ENCODE measurements at regions not wholly inside any gene's neighbourhood (a gene's known extent, or its start where the extent isn't known, plus 50 kb on each side); places are given as distances from the start of the nearest gene placed in this dataset.

DNA sequence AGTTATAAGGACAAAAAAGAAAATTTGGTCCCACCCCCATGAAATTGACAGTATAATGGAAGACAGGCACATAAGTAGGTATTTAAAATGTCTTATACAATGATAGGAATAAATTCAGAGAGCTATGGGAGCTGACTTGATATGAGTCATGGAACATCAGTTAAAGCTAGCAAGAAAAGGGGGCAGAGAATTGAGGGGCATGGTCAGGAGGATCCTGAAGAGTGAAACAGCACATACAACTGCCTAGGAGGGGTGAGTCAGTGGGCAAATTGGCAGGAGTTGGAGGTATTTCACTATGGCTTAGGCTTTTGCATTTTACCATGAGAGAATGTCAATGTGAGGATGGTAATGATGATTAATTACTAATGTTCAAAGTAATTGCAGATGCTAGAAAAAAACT is 95.4 kb upstream of the BANK1 start:
- TF ChIP-seq, protein P1, sequence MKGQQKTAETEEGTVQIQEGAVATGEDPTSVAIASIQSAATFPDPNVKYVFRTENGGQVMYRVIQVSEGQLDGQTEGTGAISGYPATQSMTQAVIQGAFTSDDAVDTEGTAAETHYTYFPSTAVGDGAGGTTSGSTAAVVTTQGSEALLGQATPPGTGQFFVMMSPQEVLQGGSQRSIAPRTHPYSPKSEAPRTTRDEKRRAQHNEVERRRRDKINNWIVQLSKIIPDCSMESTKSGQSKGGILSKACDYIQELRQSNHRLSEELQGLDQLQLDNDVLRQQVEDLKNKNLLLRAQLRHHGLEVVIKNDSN (IDR thresholded peaks at IDR 0.05), result no peak
- TF ChIP-seq NFIC (IDR thresholded peaks at IDR 0.05) (no peak), TAF1 (IDR thresholded peaks at IDR 0.05; ENCODE audit: low read depth) (no peak), FOXM1 (IDR thresholded peaks at IDR 0.05; ENCODE audit: borderline replicate concordance, low read depth) (no peak), CREB1 (IDR thresholded peaks at IDR 0.05; ENCODE audit: low read depth) (no peak), TCF12 (IDR thresholded peaks at IDR 0.05; ENCODE audit: low read depth) (no peak), TEAD4 (IDR thresholded peaks at IDR 0.05) (no peak), RAD21 (IDR thresholded peaks at IDR 0.05; ENCODE audit: low read depth) (no peak), EP300 (IDR thresholded peaks at IDR 0.05; ENCODE audit: borderline replicate concordance) (no peak), CEBPB (IDR thresholded peaks at IDR 0.05) (no peak), YY1 (IDR thresholded peaks at IDR 0.05; ENCODE audit: low read depth) (no peak), ZBTB7A (IDR thresholded peaks at IDR 0.05; ENCODE audit: low read depth) (no peak), EGR1 (IDR thresholded peaks at IDR 0.05) (no peak)
- TF ChIP-seq, protein P2, sequence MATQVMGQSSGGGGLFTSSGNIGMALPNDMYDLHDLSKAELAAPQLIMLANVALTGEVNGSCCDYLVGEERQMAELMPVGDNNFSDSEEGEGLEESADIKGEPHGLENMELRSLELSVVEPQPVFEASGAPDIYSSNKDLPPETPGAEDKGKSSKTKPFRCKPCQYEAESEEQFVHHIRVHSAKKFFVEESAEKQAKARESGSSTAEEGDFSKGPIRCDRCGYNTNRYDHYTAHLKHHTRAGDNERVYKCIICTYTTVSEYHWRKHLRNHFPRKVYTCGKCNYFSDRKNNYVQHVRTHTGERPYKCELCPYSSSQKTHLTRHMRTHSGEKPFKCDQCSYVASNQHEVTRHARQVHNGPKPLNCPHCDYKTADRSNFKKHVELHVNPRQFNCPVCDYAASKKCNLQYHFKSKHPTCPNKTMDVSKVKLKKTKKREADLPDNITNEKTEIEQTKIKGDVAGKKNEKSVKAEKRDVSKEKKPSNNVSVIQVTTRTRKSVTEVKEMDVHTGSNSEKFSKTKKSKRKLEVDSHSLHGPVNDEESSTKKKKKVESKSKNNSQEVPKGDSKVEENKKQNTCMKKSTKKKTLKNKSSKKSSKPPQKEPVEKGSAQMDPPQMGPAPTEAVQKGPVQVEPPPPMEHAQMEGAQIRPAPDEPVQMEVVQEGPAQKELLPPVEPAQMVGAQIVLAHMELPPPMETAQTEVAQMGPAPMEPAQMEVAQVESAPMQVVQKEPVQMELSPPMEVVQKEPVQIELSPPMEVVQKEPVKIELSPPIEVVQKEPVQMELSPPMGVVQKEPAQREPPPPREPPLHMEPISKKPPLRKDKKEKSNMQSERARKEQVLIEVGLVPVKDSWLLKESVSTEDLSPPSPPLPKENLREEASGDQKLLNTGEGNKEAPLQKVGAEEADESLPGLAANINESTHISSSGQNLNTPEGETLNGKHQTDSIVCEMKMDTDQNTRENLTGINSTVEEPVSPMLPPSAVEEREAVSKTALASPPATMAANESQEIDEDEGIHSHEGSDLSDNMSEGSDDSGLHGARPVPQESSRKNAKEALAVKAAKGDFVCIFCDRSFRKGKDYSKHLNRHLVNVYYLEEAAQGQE (IDR thresholded peaks at IDR 0.05; ENCODE audit: low read depth), result no peak
- TF ChIP-seq, protein P3, sequence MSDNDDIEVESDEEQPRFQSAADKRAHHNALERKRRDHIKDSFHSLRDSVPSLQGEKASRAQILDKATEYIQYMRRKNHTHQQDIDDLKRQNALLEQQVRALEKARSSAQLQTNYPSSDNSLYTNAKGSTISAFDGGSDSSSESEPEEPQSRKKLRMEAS (IDR thresholded peaks at IDR 0.05), result no peak

DNA sequence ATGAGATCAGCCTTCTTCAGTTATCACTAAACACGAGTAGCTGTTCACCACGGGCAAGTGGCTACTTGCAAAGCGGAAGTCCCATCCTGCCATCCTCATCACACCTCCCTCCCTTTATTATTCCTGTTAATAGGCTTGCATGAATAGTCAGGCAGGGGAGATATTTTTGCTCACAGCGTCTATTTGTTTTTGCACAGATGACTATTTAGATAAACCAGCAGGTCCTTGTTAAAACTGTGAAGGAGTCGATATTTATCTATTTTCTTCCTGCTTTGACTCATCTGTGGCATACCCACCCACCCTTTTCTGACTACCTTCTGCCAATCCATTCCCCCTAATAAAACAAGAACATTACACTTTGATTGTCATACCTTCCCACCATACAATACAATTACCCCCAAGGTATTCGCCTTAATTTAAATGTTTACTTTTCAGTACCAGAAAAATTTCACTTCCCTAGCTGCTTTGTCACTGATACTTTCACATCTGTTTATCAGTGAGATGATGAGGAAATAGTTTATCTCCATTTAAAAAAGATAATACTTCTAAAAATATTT is 96.6 kb upstream of the BANK1 start:
- TF ChIP-seq CEBPB (IDR thresholded peaks at IDR 0.05) (no peak), TEAD4 (IDR thresholded peaks at IDR 0.05) (no peak)
- TF ChIP-seq, protein P1 (IDR thresholded peaks at IDR 0.05), result no peak

DNA sequence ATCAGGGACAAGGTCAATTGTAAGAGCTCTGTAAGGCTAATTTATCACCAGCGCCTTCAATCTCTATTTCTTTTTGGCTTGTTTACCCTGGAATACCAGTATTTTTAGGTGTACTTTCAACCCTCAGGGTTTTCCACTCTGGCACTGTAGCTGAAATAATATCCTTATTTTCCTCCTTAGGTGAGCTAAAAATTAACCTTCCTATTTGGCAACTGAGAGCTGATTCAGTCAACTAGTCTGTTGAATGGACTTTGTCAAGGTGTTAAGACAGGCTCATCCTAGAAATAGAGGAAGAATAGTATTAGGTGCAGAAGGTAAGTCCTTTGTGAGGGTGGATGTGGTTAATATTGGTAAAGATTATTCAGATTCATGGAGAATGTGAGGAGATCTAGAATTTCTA is 101.3 kb upstream of the BANK1 start:
- TF ChIP-seq ZBTB7A (IDR thresholded peaks at IDR 0.05; ENCODE audit: low read depth) (no peak), YY1 (IDR thresholded peaks at IDR 0.05; ENCODE audit: low read depth) (no peak), NFIC (IDR thresholded peaks at IDR 0.05) (no peak), EGR1 (IDR thresholded peaks at IDR 0.05) (no peak), TEAD4 (IDR thresholded peaks at IDR 0.05) (no peak), FOXM1 (IDR thresholded peaks at IDR 0.05; ENCODE audit: borderline replicate concordance, low read depth) (no peak), RAD21 (IDR thresholded peaks at IDR 0.05; ENCODE audit: low read depth) (no peak), CREB1 (IDR thresholded peaks at IDR 0.05; ENCODE audit: low read depth) (no peak), TCF12 (IDR thresholded peaks at IDR 0.05; ENCODE audit: low read depth) (no peak), CEBPB (IDR thresholded peaks at IDR 0.05) (no peak), TAF1 (IDR thresholded peaks at IDR 0.05; ENCODE audit: low read depth) (no peak), EP300 (IDR thresholded peaks at IDR 0.05; ENCODE audit: borderline replicate concordance) (no peak)
- TF ChIP-seq, protein P3 (IDR thresholded peaks at IDR 0.05), result no peak
- TF ChIP-seq, protein P2 (IDR thresholded peaks at IDR 0.05; ENCODE audit: low read depth), result no peak
- TF ChIP-seq, protein P1 (IDR thresholded peaks at IDR 0.05), result no peak

DNA sequence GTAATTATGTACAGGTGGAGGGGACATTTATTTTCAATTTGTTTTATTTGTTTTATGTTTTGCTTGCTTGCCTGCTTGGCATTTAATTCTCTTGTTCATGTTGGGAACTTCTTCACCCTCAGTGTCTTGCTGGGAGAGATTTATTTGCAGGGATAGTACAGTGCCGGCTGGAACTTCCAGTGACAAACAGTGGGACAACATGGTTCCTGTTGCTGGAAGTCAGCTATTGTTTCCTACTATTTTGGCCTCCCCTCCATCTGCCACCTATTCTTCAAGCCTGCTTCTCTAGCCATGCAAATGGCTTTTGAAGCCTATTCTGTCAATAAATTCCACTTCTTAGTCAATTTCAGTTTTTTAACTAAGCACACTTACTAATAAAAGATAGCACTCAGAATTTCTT is 105.4 kb upstream of the BANK1 start:
- TF ChIP-seq TAF1 (IDR thresholded peaks at IDR 0.05; ENCODE audit: low read depth) (no peak), ZBTB7A (IDR thresholded peaks at IDR 0.05; ENCODE audit: low read depth) (no peak), FOXM1 (IDR thresholded peaks at IDR 0.05; ENCODE audit: borderline replicate concordance, low read depth) (no peak)

DNA sequence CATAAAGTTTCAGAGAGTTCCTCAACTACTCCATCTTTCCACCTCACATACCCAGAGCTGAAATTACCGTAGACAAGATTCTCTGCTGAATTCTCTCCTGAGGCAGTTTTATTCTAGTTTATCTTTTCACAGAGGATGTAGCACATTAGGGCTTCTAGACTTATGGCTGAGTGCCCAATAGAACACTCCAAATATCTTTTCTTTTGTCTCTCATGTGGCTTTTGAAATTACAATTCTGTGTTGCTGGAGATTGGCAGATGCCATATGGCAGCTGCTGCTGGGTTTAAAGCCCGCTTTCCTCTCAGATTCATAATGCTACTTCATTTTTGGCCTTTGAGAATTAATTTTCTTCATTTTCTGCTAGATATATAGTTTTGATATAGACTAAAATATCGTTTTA is 107.6 kb upstream of the BANK1 start:
- no peak for TF ChIP-seq YY1 (IDR thresholded peaks at IDR 0.05; ENCODE audit: low read depth)
- TF ChIP-seq CREB1 (IDR thresholded peaks at IDR 0.05; ENCODE audit: low read depth), result no peak
- no peak for TF ChIP-seq FOXM1 (IDR thresholded peaks at IDR 0.05; ENCODE audit: borderline replicate concordance, low read depth)
- TF ChIP-seq, protein P2 (IDR thresholded peaks at IDR 0.05; ENCODE audit: low read depth), result no peak
- no peak for TF ChIP-seq EGR1 (IDR thresholded peaks at IDR 0.05)
- TF ChIP-seq EP300 (IDR thresholded peaks at IDR 0.05; ENCODE audit: borderline replicate concordance), result no peak
- TF ChIP-seq TEAD4 (IDR thresholded peaks at IDR 0.05), result no peak
- TF ChIP-seq RAD21 (IDR thresholded peaks at IDR 0.05; ENCODE audit: low read depth), result no peak
- no peak for TF ChIP-seq NFIC (IDR thresholded peaks at IDR 0.05)
- no peak for TF ChIP-seq TCF12 (IDR thresholded peaks at IDR 0.05; ENCODE audit: low read depth)
- no peak for TF ChIP-seq TAF1 (IDR thresholded peaks at IDR 0.05; ENCODE audit: low read depth)

Measured in Ishikawa (cell line).